ENCODE measurements at regions not wholly inside any gene's neighbourhood (a gene's known extent, or its start where the extent isn't known, plus 50 kb on each side); places are given as distances from the start of the nearest gene placed in this dataset.

- intact Hi-C loops (cut with DNase I): no loop called here
- no peak for DNase-seq
- peak; percentile 34 for ATAC-seq (ENCODE audit: poor library complexity)
Measured at GRCh38 chr22:27223317-27224177, 566.2 kb downstream of the MIAT start.

- intact Hi-C loops (cut with DNase I): no loop called here
Measured at GRCh38 chr22:27224485-27225374, 567.3 kb downstream of the MIAT start.

GRCh38 chr22:27226666-27227065 is 569.3 kb downstream of the MIAT start:
- DNase-seq: no peak
- intact Hi-C loops (cut with DNase I): no loop called here
- ATAC-seq (ENCODE audit: poor library complexity): no peak

More at GRCh38 chr22:27224485-27225374, 567.3 kb downstream of the MIAT start:
- peak; percentile 48 for DNase-seq
- ATAC-seq (ENCODE audit: poor library complexity): peak; percentile 67

GRCh38 chr22:27228771-27229170 is 571.4 kb downstream of the MIAT start:
- intact Hi-C loops (cut with DNase I): no loop called here
- no peak for DNase-seq
- no peak for ATAC-seq (ENCODE audit: poor library complexity)

- ATAC-seq (ENCODE audit: poor library complexity): no peak
- intact Hi-C loops (cut with DNase I): no loop called here
Measured at GRCh38 chr22:27230189-27230588, 571.4 kb downstream of the MN1 start.

GRCh38 chr22:27231266-27231665 is 570.3 kb downstream of the MN1 start:
- no peak for DNase-seq
- intact Hi-C loops (cut with DNase I): no loop called here
- no peak for ATAC-seq (ENCODE audit: poor library complexity)

More at GRCh38 chr22:27230189-27230588, 571.4 kb downstream of the MN1 start:
- DNase-seq: no peak

- DNase-seq: no peak
- intact Hi-C loops (cut with DNase I): no loop called here
- ATAC-seq (ENCODE audit: poor library complexity): no peak
Measured at GRCh38 chr22:27232077-27232476, 569.5 kb downstream of the MN1 start.

- DNase-seq (no peak), ATAC-seq (ENCODE audit: poor library complexity) (no peak)
- intact Hi-C loops (cut with DNase I): no loop called here
Measured at GRCh38 chr22:27237080-27237741, 564.3 kb downstream of the MN1 start.

GRCh38 chr22:27238935-27239510 is 562.5 kb downstream of the MN1 start:
- intact Hi-C loops (cut with DNase I): no loop called here
- ATAC-seq (ENCODE audit: poor library complexity): peak; percentile 81

GRCh38 chr22:27239520-27239919 is 562.0 kb downstream of the MN1 start:
- ATAC-seq (ENCODE audit: poor library complexity): peak; percentile 45
- intact Hi-C loops (cut with DNase I): no loop called here
- no peak for DNase-seq

More at GRCh38 chr22:27238935-27239510, 562.5 kb downstream of the MN1 start:
- DNase-seq: peak; percentile 91

- DNase-seq (no peak), ATAC-seq (ENCODE audit: poor library complexity) (no peak)
- intact Hi-C loops (cut with DNase I): no loop called here
Measured at GRCh38 chr22:27240298-27241075, 561.1 kb downstream of the MN1 start.

- intact Hi-C loops (cut with DNase I): no loop called here
- DNase-seq (peak; percentile 66), ATAC-seq (ENCODE audit: poor library complexity) (peak; percentile 35)
Measured at GRCh38 chr22:27241430-27242321, 559.9 kb downstream of the MN1 start.

- intact Hi-C loops (cut with DNase I): no loop called here
- DNase-seq (no peak), ATAC-seq (ENCODE audit: poor library complexity) (no peak)
Measured at GRCh38 chr22:27242474-27242873, 559.1 kb downstream of the MN1 start.

GRCh38 chr22:27242917-27243589 is 558.5 kb downstream of the MN1 start:
- no peak for ATAC-seq (ENCODE audit: poor library complexity)
- intact Hi-C loops (cut with DNase I): no loop called here
- DNase-seq: no peak

- intact Hi-C loops (cut with DNase I): no loop called here
- ATAC-seq (ENCODE audit: poor library complexity) (no peak), DNase-seq (no peak)
Measured at GRCh38 chr22:27244328-27244727, 557.2 kb downstream of the MN1 start.

GRCh38 chr22:27245056-27245455 is 556.5 kb downstream of the MN1 start:
- ATAC-seq (ENCODE audit: poor library complexity): no peak
- no peak for DNase-seq
- intact Hi-C loops (cut with DNase I): no loop called here

GRCh38 chr22:27246558-27246957 is 555.0 kb downstream of the MN1 start:
- no peak for DNase-seq
- intact Hi-C loops (cut with DNase I): no loop called here
- no peak for ATAC-seq (ENCODE audit: poor library complexity)

All from Right ventricle myocardium superior (tissue), 1 donor.